ENCODE measurements at regions not wholly inside any gene's neighbourhood (a gene's known extent, or its start where the extent isn't known, plus 50 kb on each side); places are given as distances from the start of the nearest gene placed in this dataset.

DNA sequence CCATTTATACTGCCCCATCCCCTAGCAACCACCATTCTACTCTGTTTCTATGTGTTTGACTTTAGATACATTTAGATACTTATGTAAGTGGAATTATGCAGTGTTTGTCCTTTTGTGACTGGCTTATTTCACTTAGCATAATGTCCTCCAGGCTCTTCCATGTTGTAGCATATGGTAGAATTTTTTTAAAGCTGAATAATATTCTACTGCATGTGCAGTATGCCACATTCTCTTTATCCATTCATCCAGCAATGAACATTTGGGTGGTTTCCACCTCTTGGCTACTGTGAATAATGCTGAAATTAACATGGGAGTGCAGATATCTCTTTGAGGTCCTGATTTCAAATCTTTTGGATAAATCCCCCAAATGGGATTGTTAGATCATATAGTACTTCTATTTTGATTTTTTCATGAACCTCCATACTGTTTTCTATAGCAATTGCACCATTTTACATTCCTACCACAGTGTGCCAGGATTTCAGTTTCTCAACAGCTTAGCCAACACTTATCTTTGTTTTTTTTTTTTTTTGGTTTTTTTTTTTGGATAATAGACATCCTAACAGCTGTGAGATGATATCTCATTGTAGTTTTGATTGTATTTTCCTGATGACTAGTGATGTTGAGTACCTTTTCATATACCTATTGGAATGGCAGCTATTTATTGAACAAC is 105.9 kb upstream of the LNX1 start:
- no peak for DNase-seq
- no peak for ATAC-seq (ENCODE audit: insufficient read depth, low read depth)
- no peak overlapping the region for H3K4me3 ChIP-seq (ENCODE audit: low read depth in 1 of 2, low read length in 2 of 2)

GRCh38 chr4:53695540-53696463 is 104.5 kb upstream of the LNX1 start:
- Histone ChIP-seq H4K20me1 (ENCODE audit: insufficient read depth, low read length) (no peaks in the 10 kb centered on the region), H3K9me3 (ENCODE audit: insufficient read depth, low read length, severe bottlenecking) (no peaks in the 10 kb centered on the region), H3K4me1 (ENCODE audit: insufficient read depth, low read length) (no peaks in the 10 kb centered on the region), H3K36me3 (ENCODE audit: insufficient read depth, low read length) (no peaks in the 10 kb centered on the region), H3K27ac (ENCODE audit: low read length) (no peak overlapping the region), H3K4me2 (ENCODE audit: insufficient read depth, low read length) (no peak overlapping the region), H3K4me3 (ENCODE audit: low read depth in 1 of 2, low read length in 2 of 2) (no peak overlapping the region), H3K79me2 (ENCODE audit: insufficient read depth, low read length) (no peaks in the 10 kb centered on the region), H2AFZ (ENCODE audit: low read depth, low read length) (no peak overlapping the region), H3K9ac (ENCODE audit: low read depth, low read length) (no peak overlapping the region), H3K27me3 (ENCODE audit: insufficient read depth, low read length, poor library complexity) (no peaks in the 10 kb centered on the region)
- TF ChIP-seq EZH2 (IDR thresholded peaks at IDR 0.05; ENCODE audit: borderline replicate concordance, low read depth, low read length, severe bottlenecking) = no peak
- no peak for TF ChIP-seq CTCF (IDR thresholded peaks at IDR 0.05; ENCODE audit: borderline replicate concordance, extremely low read depth, low read length, poor library complexity, severe bottlenecking)
- ATAC-seq (ENCODE audit: insufficient read depth, low read depth) = no peak
- no peak for DNase-seq

More for the DNA sequence above, 105.9 kb upstream of the LNX1 start:
- no peaks in the 10 kb centered on the region for H3K36me3 ChIP-seq (ENCODE audit: insufficient read depth, low read length)
- H2AFZ ChIP-seq (ENCODE audit: low read depth, low read length) = no peak overlapping the region
- no peaks in the 10 kb centered on the region for H4K20me1 ChIP-seq (ENCODE audit: insufficient read depth, low read length)
- H3K27ac ChIP-seq (ENCODE audit: low read length) = no peak overlapping the region
- no peak overlapping the region for H3K9ac ChIP-seq (ENCODE audit: low read depth, low read length)
- H3K4me2 ChIP-seq (ENCODE audit: insufficient read depth, low read length) = no peak overlapping the region
- no peaks in the 10 kb centered on the region for H3K4me1 ChIP-seq (ENCODE audit: insufficient read depth, low read length)
- TF ChIP-seq CTCF (IDR thresholded peaks at IDR 0.05; ENCODE audit: borderline replicate concordance, extremely low read depth, low read length, poor library complexity, severe bottlenecking) (no peak), EZH2 (IDR thresholded peaks at IDR 0.05; ENCODE audit: borderline replicate concordance, low read depth, low read length, severe bottlenecking) (no peak)
- no peaks in the 10 kb centered on the region for H3K27me3 ChIP-seq (ENCODE audit: insufficient read depth, low read length, poor library complexity)
- no peaks in the 10 kb centered on the region for H3K9me3 ChIP-seq (ENCODE audit: insufficient read depth, low read length, severe bottlenecking)
- no peaks in the 10 kb centered on the region for H3K79me2 ChIP-seq (ENCODE audit: insufficient read depth, low read length)

DNA sequence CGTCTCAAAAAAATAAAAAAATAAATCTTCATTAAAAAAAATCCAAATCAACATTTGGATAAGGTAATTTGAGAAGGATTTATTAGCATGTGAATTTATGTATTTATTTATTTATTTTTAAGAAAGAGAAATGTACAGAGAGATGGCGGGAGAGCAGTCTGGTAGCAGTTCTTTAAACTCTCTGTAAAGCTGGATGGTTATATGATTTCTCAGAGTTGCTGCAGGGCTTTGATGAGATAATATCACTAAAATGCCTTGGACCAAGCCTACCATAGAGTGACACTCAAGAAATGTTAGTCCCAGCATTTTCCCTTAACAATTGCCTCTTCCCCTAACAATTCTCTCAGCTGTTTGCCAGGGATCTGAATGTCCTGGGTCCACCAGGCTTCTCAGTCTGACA is 103.4 kb upstream of the LNX1 start:
- H3K4me1 ChIP-seq (ENCODE audit: insufficient read depth, low read length) = no peaks in the 10 kb centered on the region
- no peak overlapping the region for H3K27ac ChIP-seq (ENCODE audit: low read length)
- H3K4me2 ChIP-seq (ENCODE audit: insufficient read depth, low read length) = no peak overlapping the region
- H3K27me3 ChIP-seq (ENCODE audit: insufficient read depth, low read length, poor library complexity) = no peaks in the 10 kb centered on the region
- no peaks in the 10 kb centered on the region for H3K79me2 ChIP-seq (ENCODE audit: insufficient read depth, low read length)
- no peak overlapping the region for H2AFZ ChIP-seq (ENCODE audit: low read depth, low read length)
- TF ChIP-seq EZH2 (IDR thresholded peaks at IDR 0.05; ENCODE audit: borderline replicate concordance, low read depth, low read length, severe bottlenecking) = no peak
- no peak for TF ChIP-seq CTCF (IDR thresholded peaks at IDR 0.05; ENCODE audit: borderline replicate concordance, extremely low read depth, low read length, poor library complexity, severe bottlenecking)
- H3K9me3 ChIP-seq (ENCODE audit: insufficient read depth, low read length, severe bottlenecking) = no peaks in the 10 kb centered on the region
- no peak overlapping the region for H3K9ac ChIP-seq (ENCODE audit: low read depth, low read length)
- no peak for ATAC-seq (ENCODE audit: insufficient read depth, low read depth)
- no peaks in the 10 kb centered on the region for H3K36me3 ChIP-seq (ENCODE audit: insufficient read depth, low read length)
- DNase-seq = no peak
- H4K20me1 ChIP-seq (ENCODE audit: insufficient read depth, low read length) = no peaks in the 10 kb centered on the region
- H3K4me3 ChIP-seq (ENCODE audit: low read depth in 1 of 2, low read length in 2 of 2) = no peak overlapping the region
